NB4 (cell line): ENCODE measurements at regions not wholly inside any gene's neighbourhood (a gene's known extent, or its start where the extent isn't known, plus 50 kb on each side); places are given as distances from the start of the nearest gene placed in this dataset.

Source experiments
- CTCF ChIP-seq: IDR thresholded peaks from one replicate; pipeline ENCODE4 v1.5.1; 2012; ENCODE audit warnings: low read depth, low read length
- POLR2A ChIP-seq: IDR thresholded peaks from 2 replicates; pipeline ENCODE4 v1.6.1; 2011; ENCODE audit warnings: mild to moderate bottlenecking; ENCODE audit not compliant: insufficient read length; ENCODE audit errors: extremely low read depth

GRCh38 chr16:51531271-51531670 is 380.2 kb upstream of the SALL1 start:
- TF ChIP-seq POLR2A = no peak
- TF ChIP-seq CTCF = no peak
